HK-2 (cell line): ENCODE measurements at regions not wholly inside any gene's neighbourhood (a gene's known extent, or its start where the extent isn't known, plus 50 kb on each side); places are given as distances from the start of the nearest gene placed in this dataset.
"Not testable (repeated sequence)": the region's sequence is repeated elsewhere in the genome, so short reads cannot be mapped to it uniquely, and the experiment has no call there.

ENCODE experiments used
- DNase-seq: peaks from one replicate; pipeline ENCODE4 v3.0.0-alpha.2; 2018; ENCODE audit not compliant: unreplicated experiment

GRCh38 chr10:121375172-121375571 lies 223.1 kb downstream of the FGFR2 start:
- DNase-seq, result no peak

- no peak for DNase-seq
Measured at GRCh38 chr10:121378251-121378801, 219.9 kb downstream of the FGFR2 start.

- no peak for DNase-seq
Measured at GRCh38 chr10:121379013-121379412, 219.2 kb downstream of the FGFR2 start.

GRCh38 chr10:121380211-121380610 lies 218.0 kb downstream of the FGFR2 start:
- no peak for DNase-seq

- not testable (repeated sequence) for DNase-seq
Measured at GRCh38 chr10:121382029-121382520, 216.2 kb downstream of the FGFR2 start.

GRCh38 chr10:121385136-121385535 lies 213.1 kb downstream of the FGFR2 start:
- no peak for DNase-seq

GRCh38 chr10:121392657-121393056 lies 205.6 kb downstream of the FGFR2 start:
- no peak for DNase-seq

GRCh38 chr10:121393522-121393921 lies 204.7 kb downstream of the FGFR2 start:
- DNase-seq, result no peak

- not testable (repeated sequence) for DNase-seq
Measured at GRCh38 chr10:121400507-121400906, 197.7 kb downstream of the FGFR2 start.

- no peak for DNase-seq
Measured at GRCh38 chr10:121403527-121403926, 194.7 kb downstream of the FGFR2 start.

GRCh38 chr10:121404611-121405010 lies 193.6 kb downstream of the FGFR2 start:
- no peak for DNase-seq

GRCh38 chr10:121405096-121405495 lies 193.1 kb downstream of the FGFR2 start:
- no peak for DNase-seq

- DNase-seq, result no peak
Measured at GRCh38 chr10:121405549-121405948, 192.7 kb downstream of the FGFR2 start.

- no peak for DNase-seq
Measured at GRCh38 chr10:121405953-121406352, 192.3 kb downstream of the FGFR2 start.

- no peak for DNase-seq
Measured at GRCh38 chr10:121406823-121407545, 191.3 kb downstream of the FGFR2 start.

- no peak for DNase-seq
Measured at GRCh38 chr10:121409466-121410104, 188.7 kb downstream of the FGFR2 start.

GRCh38 chr10:121411004-121411403 lies 187.2 kb downstream of the FGFR2 start:
- DNase-seq, result no peak

GRCh38 chr10:121413951-121414350 lies 184.3 kb downstream of the FGFR2 start:
- no peak for DNase-seq

GRCh38 chr10:121414366-121415062 lies 183.7 kb downstream of the FGFR2 start:
- DNase-seq, result no peak

GRCh38 chr10:121415063-121415399 lies 183.2 kb downstream of the FGFR2 start:
- DNase-seq, result no peak

- DNase-seq, result no peak
Measured at GRCh38 chr10:121416071-121416470, 182.2 kb downstream of the FGFR2 start.

GRCh38 chr10:121417298-121417697 lies 180.9 kb downstream of the FGFR2 start:
- DNase-seq, result no peak
